NB4 (cell line): ENCODE measurements at regions not wholly inside any gene's neighbourhood (a gene's known extent, or its start where the extent isn't known, plus 50 kb on each side); places are given as distances from the start of the nearest gene placed in this dataset.

Experiments used
- DNase-seq: peaks from one replicate; pipeline ENCODE4 v3.0.0; 2010; ENCODE audit warnings: low read depth
- H3K4me3 ChIP-seq: one replicate; pipeline ENCODE4 v1.5.1; 2011; ENCODE audit warnings: mild to moderate bottlenecking, low read depth, low read length, moderate library complexity
- CTCF ChIP-seq: IDR thresholded peaks from one replicate; pipeline ENCODE4 v1.5.1; 2012; ENCODE audit warnings: low read depth, low read length
- MAX ChIP-seq: IDR thresholded peaks from 2 replicates; pipeline ENCODE4 v1.6.1; 2011; ENCODE audit warnings: low read depth, low read length
- MYC ChIP-seq: IDR thresholded peaks from 2 replicates; pipeline ENCODE4 v1.6.1; 2011; ENCODE audit warnings: low read depth, low read length
- POLR2A ChIP-seq: IDR thresholded peaks from 2 replicates; pipeline ENCODE4 v1.6.1; 2011; ENCODE audit warnings: mild to moderate bottlenecking; ENCODE audit not compliant: insufficient read length; ENCODE audit errors: extremely low read depth

DNA sequence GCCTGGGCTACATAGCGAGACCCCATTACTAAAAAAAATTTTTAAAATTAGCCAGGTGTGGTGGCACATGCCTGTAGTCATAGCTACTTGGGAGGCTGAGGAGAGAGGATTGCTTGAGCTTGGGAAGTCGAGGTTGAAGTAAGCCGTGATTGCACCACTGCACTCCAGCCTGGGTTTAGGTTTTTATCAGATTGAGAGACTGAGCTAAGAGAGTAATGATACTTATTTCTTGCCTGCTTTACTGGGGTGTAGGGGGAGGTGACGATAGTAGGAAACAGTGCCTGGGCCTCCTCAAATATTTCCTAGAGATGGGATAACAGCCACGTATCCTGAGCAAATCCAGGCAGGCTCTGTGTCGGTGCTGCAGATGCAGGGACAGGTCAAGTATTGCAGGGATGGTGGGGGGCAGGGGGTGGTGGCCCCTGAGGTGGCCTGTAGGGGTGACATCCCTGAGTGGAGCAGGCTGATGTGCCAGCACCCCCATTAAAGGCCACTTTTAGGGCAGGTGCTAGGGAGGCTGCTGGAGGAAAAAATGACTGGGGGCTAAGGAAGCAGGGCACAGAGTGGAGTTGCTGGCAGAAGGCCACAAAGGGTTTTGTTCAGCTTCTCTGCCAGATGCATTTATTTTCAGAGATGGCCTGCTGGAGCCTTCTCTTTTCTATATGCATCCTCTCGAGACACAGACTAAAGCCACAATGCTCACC, 130.5 kb downstream of the RHOU start:
- TF ChIP-seq CTCF (no peak), POLR2A (no peak), MAX (no peak), MYC (no peak)
- DNase-seq, result no peak
- H3K4me3 ChIP-seq, result no peak overlapping the region

DNA sequence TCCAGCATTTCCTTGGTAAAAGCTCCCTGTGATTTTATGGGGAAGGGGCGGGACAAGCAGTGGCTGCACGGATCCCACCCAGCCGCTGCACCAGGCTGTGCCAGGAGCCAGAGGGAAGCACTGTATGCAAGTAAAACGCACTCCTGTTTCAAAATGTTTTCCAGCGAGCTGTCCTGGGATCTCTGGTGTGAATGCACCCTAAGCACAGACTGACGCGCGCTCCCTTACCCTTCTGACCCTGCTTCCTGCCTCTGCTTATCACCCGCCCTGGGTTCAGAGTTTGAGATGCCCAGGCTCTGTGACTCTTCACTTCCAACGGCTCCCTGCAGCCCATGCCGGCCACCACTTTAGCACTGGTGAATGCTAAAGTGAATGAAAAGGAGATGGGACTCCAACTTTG, 131.2 kb downstream of the RHOU start:
- no peak overlapping the region for H3K4me3 ChIP-seq
- DNase-seq, result peak; percentile 25
- no peak for TF ChIP-seq MAX
- no peak for TF ChIP-seq POLR2A
- TF ChIP-seq CTCF, result no peak
- TF ChIP-seq MYC, result no peak

- peak; percentile 81 for DNase-seq
- peak; percentile 47 for TF ChIP-seq MYC
- peak; percentile 59 for TF ChIP-seq MAX
- no peak for TF ChIP-seq POLR2A
- no peak overlapping the region for H3K4me3 ChIP-seq
Measured at GRCh38 chr1:228867108-228867950, 132.1 kb downstream of the RHOU start.

- TF ChIP-seq MAX, result no peak
- no peak for TF ChIP-seq POLR2A
- no peak for TF ChIP-seq MYC
- no peak for TF ChIP-seq CTCF
- no peak for DNase-seq
- H3K4me3 ChIP-seq, result no peak overlapping the region
Measured at GRCh38 chr1:228867951-228868730, 132.9 kb downstream of the RHOU start.

DNA sequence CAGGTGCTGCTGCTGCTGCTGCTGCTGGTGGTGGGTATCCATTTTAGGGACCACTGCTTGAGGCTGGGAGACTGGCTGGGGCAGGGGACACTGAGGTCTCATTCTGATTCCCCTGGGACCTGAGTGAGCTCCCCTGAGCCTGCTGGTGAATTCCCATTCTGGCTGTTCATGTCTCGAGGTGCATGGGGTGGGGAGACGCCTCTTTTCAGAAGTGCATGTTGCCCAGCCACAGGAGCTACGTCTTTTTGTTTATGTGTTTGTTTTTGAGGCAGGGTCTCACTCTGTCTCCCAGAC, 133.4 kb downstream of the RHOU start:
- no peak for DNase-seq
- H3K4me3 ChIP-seq, result no peak overlapping the region
- TF ChIP-seq MYC (no peak), POLR2A (no peak), CTCF (no peak), MAX (no peak)
